ENCODE measurements at regions not wholly inside any gene's neighbourhood (a gene's known extent, or its start where the extent isn't known, plus 50 kb on each side); places are given as distances from the start of the nearest gene placed in this dataset.

- TF ChIP-seq CTCF (IDR thresholded peaks at IDR 0.05; ENCODE audit: insufficient read depth, missing control alignments) = no peak
- FAIRE-seq (no peak), DNase-seq (ENCODE audit: insufficient read length, low spot score) (no peak)
Observed at GRCh38 chr12:41897593-41897992, 247.1 kb downstream of the GXYLT1 start.

GRCh38 chr12:41893491-41893890, 251.2 kb downstream of the GXYLT1 start:
- no peak for TF ChIP-seq CTCF (IDR thresholded peaks at IDR 0.05; ENCODE audit: insufficient read depth, missing control alignments)
- FAIRE-seq (no peak), DNase-seq (ENCODE audit: insufficient read length, low spot score) (no peak)

GRCh38 chr12:41892302-41892701, 252.4 kb downstream of the GXYLT1 start:
- DNase-seq (ENCODE audit: insufficient read length, low spot score) (no peak), FAIRE-seq (no peak)
- no peak for TF ChIP-seq CTCF (IDR thresholded peaks at IDR 0.05; ENCODE audit: insufficient read depth, missing control alignments)

- TF ChIP-seq CTCF (IDR thresholded peaks at IDR 0.05; ENCODE audit: insufficient read depth, missing control alignments) = no peak
- FAIRE-seq = no peak
- DNase-seq (ENCODE audit: insufficient read length, low spot score) = no peak
Observed at GRCh38 chr12:41891226-41891625, 253.4 kb downstream of the GXYLT1 start.

- TF ChIP-seq CTCF (IDR thresholded peaks at IDR 0.05; ENCODE audit: insufficient read depth, missing control alignments) = no peak
- DNase-seq (ENCODE audit: insufficient read length, low spot score) (no peak), FAIRE-seq (no peak)
Observed at GRCh38 chr12:41888285-41888684, 256.4 kb downstream of the GXYLT1 start.

GRCh38 chr12:41881891-41882805, 262.5 kb downstream of the GXYLT1 start:
- TF ChIP-seq CTCF (IDR thresholded peaks at IDR 0.05; ENCODE audit: insufficient read depth, missing control alignments) = no peak
- DNase-seq (ENCODE audit: insufficient read length, low spot score) (no peak), FAIRE-seq (no peak)

GRCh38 chr12:41869432-41869831, 275.2 kb downstream of the GXYLT1 start:
- no peak for TF ChIP-seq CTCF (IDR thresholded peaks at IDR 0.05; ENCODE audit: insufficient read depth, missing control alignments)
- DNase-seq (ENCODE audit: insufficient read length, low spot score) (no peak), FAIRE-seq (no peak)
